HUES64 (cell line): ENCODE measurements at regions not wholly inside any gene's neighbourhood (a gene's known extent, or its start where the extent isn't known, plus 50 kb on each side); places are given as distances from the start of the nearest gene placed in this dataset.
"Not testable (repeated sequence)": the region's sequence is repeated elsewhere in the genome, so short reads cannot be mapped to it uniquely, and the experiment has no call there.

ENCODE experiments used
- H3K27ac ChIP-seq: 2 replicates; pipeline ENCODE4 v1.7.0; 2013; ENCODE audit warnings: low read depth, low read length, inconsistent platforms
- H3K27me3 ChIP-seq: 2 replicates; pipeline ENCODE4 v1.6.1; 2013; ENCODE audit warnings: mild to moderate bottlenecking, low read length; ENCODE audit not compliant: insufficient read depth
- H3K36me3 ChIP-seq: 2 replicates; pipeline ENCODE4 v1.6.1; 2013; ENCODE audit warnings: mild to moderate bottlenecking, low read length; ENCODE audit not compliant: insufficient read depth
- H3K4me1 ChIP-seq: 2 replicates; pipeline ENCODE4 v1.6.1; 2013; ENCODE audit warnings: mild to moderate bottlenecking, low read length, moderate library complexity; ENCODE audit not compliant: insufficient read depth
- H3K4me3 ChIP-seq: 2 replicates; pipeline ENCODE4 v1.5.1; 2013; ENCODE audit warnings: mild to moderate bottlenecking, low read length, moderate library complexity
- H3K9ac ChIP-seq: 2 replicates; pipeline ENCODE4 v1.6.1; 2013; ENCODE audit warnings: mild to moderate bottlenecking, low read depth, low read length
- H3K9me3 ChIP-seq: 2 replicates; pipeline ENCODE4 v1.6.1; 2013; ENCODE audit warnings: low read depth, low read length; ENCODE audit not compliant: insufficient read depth
- WGBS: fragments of 150-250, 120-280 bp; methylation state at CpG from one replicate; pipeline ENCODE4 v1.1.7; 2013; ENCODE audit warnings: missing lambda C conversion rate; 5-methylcytosine and 5-hydroxymethylcytosine counted together

DNA sequence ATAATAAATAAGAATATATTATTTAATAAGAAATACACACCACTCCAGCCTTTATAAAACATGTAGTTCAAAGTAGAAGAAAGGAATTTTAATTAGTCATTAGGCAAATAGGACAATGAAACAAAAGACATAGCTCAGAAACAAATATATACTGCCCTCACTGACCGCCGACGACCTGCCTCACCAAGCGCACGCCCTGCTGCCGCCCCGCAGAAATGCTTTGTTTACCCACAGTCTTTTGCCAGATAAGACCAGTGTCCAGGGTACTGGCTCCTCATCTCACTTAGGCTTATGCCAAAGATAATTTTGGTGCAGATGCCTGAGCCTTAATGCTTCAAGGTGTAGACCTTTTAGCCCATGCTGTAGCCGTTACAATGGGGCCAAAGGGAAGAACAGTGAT is 199.5 kb downstream of the HHIP start:
- WGBS, result 97% methylated on average over 8 of the region's 8 CpGs
- no peak overlapping the region for H3K27ac ChIP-seq
- H3K9me3 ChIP-seq, result 0 out of 2 replicates have a peak, but pooled peaks cover 8% of the 10 kb centered on the region
- H3K4me1 ChIP-seq, result no peaks in the 10 kb centered on the region
- no peak overlapping the region for H3K4me3 ChIP-seq
- no peaks in the 10 kb centered on the region for H3K27me3 ChIP-seq
- H3K9ac ChIP-seq, result no peak overlapping the region
- no peaks in the 10 kb centered on the region for H3K36me3 ChIP-seq

DNA sequence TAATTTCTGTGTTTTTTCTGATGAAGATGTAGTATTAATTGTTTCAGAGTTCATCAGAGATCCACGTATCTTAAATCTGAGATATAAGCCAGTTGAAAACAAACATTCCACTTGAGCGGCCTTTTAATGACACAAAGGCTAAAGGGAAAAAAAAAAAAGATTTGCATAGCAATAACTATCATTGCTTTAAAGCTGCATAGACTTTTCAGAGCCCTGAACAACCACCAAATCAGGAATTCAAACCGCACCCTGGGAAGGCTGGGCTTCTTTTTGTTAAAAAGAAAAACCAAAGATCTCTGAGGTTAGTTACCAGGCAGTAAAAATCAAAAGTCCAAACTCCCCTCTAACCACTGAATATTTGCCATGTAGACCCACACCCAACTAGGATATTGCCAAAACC is 206.0 kb downstream of the HHIP start:
- no peak overlapping the region for H3K27ac ChIP-seq
- H3K4me1 ChIP-seq, result no peaks in the 10 kb centered on the region
- H3K36me3 ChIP-seq, result no peaks in the 10 kb centered on the region
- no peak overlapping the region for H3K4me3 ChIP-seq
- no peak overlapping the region for H3K9ac ChIP-seq
- WGBS, result 90% methylated on average over 3 of the region's 3 CpGs
- H3K27me3 ChIP-seq, result no peaks in the 10 kb centered on the region
- no peaks in the 10 kb centered on the region for H3K9me3 ChIP-seq

DNA sequence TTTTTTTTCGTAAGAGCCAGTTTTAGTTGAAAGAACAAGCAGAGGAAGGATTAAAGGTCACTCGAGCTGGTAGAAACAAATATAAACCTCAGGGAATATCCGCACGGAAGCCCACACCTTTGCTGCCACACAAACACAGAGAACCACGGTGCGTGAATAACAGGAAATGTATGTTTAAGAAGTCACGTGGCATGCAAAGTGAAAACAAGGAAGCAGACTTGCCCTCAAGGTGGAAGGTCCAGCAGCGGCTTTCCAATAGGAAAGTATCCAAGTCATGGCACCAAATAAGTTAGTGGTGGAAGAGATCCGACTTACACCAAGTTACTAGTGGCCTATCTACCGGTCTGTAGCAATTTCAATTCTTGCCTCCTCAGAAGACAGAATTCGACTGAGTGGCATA is 215.5 kb downstream of the HHIP start:
- Histone ChIP-seq H3K27ac (no peak overlapping the region), H3K4me1 (no peaks in the 10 kb centered on the region), H3K9me3 (no peaks in the 10 kb centered on the region), H3K27me3 (no peaks in the 10 kb centered on the region), H3K4me3 (no peak overlapping the region), H3K36me3 (no peaks in the 10 kb centered on the region), H3K9ac (no peak overlapping the region)
- WGBS, result 96% methylated on average over 11 of the region's 11 CpGs

DNA sequence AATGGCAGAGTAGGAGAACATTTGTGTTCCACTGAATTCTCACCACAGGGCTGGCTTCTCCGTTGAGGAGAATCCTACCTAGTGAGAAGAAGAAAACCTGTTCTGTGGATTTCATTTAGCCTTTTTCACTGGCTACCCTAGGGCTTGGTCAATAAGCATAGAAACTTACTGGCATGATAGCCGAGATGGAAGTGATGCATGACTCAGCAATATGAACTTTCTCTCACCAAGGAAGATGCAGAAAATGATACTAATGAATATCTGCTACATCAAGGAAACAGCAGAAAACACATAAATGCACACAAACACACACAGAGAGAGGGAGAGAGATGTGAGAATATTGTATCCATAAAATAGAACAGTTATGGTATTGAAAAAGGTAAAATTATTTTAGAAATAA is 216.3 kb downstream of the HHIP start:
- Histone ChIP-seq H3K9ac (no peak overlapping the region), H3K36me3 (no peaks in the 10 kb centered on the region), H3K9me3 (no peaks in the 10 kb centered on the region), H3K4me1 (no peaks in the 10 kb centered on the region), H3K27ac (no peak overlapping the region), H3K27me3 (no peaks in the 10 kb centered on the region), H3K4me3 (no peak overlapping the region)
- 100% methylated on average over 2 of the region's 2 CpGs for WGBS

DNA sequence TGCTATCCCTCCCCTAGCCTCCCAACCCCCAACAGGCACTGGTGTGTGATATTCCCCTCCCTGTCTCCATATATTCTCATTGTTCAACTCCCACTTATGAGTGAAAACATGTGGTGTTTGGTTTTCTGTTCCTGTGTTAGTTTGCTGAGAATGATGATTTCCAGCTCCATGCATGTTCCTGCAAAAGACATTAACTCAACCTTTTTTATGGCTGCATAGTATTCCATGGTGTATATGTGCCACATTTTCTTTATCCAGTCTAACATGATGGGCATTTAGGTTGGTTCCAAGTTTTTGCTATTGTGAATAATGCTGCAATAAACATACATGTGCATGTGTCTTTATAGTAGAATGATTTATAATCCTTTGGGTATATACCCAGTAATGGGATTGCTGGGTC is 218.9 kb downstream of the HHIP start:
- H3K4me1 ChIP-seq, H3K36me3 ChIP-seq, H3K27me3 ChIP-seq, H3K9me3 ChIP-seq, H3K4me3 ChIP-seq, H3K9ac ChIP-seq, H3K27ac ChIP-seq: not testable (repeated sequence)

DNA sequence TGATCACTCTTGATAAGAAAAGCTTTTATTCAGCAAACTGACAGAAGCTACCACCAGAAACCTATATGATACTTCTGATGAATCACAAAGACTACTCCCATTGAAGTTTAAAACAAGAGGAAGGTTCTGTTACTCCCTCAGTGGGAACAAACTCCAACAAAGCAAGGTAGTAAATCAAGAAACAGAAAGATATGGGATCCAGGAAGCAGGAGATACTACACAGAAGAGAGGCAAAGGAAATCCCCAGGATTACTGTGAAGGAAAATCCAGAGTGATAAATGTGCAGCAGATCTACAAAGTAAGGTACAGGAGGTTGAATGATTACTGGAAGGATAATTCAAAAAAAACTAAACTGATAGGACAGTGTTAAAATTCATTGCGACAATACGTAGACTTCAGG is 222.4 kb downstream of the HHIP start:
- WGBS, result 100% methylated on average over 2 of the region's 2 CpGs
- Histone ChIP-seq H3K27ac (no peak overlapping the region), H3K9me3 (no peaks in the 10 kb centered on the region), H3K4me3 (no peak overlapping the region), H3K4me1 (no peaks in the 10 kb centered on the region), H3K27me3 (no peaks in the 10 kb centered on the region), H3K36me3 (no peaks in the 10 kb centered on the region), H3K9ac (no peak overlapping the region)

DNA sequence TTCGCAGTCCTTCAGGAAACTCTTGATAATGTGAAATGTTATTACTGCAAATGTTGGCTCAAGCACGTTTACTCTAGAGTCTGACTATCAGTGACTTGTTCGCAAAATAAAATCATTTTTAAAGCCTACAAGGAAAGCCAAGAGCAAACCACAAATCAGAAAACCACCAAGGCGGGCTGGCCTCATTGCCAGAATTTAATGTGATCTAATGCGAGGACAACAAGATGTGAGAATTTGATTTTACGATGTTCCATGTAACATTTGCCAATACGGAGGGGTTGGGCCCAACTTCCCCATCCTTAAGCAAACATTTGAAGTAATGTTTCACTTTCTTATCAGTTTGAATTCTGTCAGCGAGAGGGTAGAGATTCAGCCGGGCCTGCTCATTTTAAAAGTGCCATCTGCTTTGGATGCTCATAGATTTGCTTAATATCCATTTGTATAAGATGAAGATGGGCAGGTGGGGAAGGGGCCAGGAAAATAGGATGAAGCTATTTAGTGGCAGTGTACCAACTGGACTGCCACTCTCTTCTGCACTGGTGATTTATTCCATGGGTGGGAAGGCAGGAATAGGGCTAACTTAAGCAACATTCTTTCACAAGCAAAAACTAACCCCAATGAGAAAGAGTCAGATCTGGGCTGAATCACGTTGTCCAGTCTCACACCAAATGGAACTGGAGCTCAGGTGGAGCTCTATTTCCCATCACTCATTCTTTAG is 225.3 kb downstream of the ANAPC10 start:
- no peaks in the 10 kb centered on the region for H3K9me3 ChIP-seq
- WGBS, result 95% methylated on average over 10 of the region's 10 CpGs
- H3K4me1 ChIP-seq, result no peaks in the 10 kb centered on the region
- no peak overlapping the region for H3K27ac ChIP-seq
- no peak overlapping the region for H3K4me3 ChIP-seq
- no peaks in the 10 kb centered on the region for H3K27me3 ChIP-seq
- no peaks in the 10 kb centered on the region for H3K36me3 ChIP-seq
- no peak overlapping the region for H3K9ac ChIP-seq

DNA sequence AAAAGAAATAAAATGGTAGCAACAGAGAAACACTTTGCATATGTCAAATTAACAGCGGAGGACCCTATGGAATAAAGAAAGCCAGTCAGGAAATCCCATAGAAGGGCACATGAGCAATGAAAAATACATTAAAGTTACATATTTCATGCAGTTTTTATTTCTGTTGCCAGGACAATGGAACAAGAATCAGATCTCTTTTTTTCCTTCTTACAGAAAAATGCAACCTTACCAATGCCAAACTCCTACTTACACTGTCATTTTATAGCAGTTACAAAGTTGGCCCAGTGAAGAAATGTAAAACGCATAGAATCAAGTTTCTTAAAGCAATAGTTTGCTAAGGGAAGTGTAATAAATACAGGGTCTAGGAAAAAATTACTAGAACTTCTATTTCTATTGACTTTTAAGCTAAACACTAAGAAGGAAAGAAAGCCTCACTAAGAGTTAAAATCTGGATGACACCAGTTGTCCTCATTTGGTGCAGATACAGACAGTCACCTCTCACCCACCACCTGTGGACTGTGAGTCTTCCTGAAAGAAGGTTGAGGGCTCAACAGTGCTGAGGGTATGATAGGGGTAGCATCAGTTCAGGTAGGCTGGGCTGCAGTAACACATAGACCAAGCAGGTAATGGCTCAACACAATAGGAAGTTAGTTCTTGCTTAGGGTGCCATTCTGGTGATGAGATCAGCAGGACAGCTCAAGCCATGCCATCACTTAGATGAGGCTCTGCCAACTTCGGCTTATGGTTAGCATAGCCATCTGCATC is 224.6 kb downstream of the ANAPC10 start:
- Histone ChIP-seq H3K4me1 (no peaks in the 10 kb centered on the region), H3K27me3 (no peaks in the 10 kb centered on the region), H3K9me3 (no peaks in the 10 kb centered on the region), H3K4me3 (no peak overlapping the region), H3K36me3 (no peaks in the 10 kb centered on the region), H3K9ac (no peak overlapping the region), H3K27ac (no peak overlapping the region)
- WGBS, result 97% methylated on average over 3 of the region's 3 CpGs

DNA sequence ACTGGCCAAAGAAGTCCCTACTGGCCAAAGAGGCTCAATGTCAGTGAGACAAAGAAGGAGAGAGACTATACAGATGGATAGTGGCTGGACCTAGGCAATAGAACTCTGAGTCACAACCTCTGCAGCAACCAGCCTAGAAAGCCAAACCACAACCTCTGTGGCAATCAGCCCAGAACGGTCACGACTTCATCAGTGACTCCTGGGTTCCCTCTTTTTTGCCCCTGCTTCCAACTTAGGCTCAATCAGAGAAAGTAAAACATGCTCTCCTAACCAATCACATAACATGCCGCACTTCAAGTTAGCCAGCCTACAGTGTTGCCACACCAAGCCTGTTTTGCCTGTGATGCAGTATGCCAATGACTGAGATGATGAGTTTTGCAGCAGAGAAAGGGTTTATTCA is 203.4 kb downstream of the ANAPC10 start:
- 97% methylated on average over 3 of the region's 3 CpGs for WGBS
- H3K27ac ChIP-seq, result no peak overlapping the region

DNA sequence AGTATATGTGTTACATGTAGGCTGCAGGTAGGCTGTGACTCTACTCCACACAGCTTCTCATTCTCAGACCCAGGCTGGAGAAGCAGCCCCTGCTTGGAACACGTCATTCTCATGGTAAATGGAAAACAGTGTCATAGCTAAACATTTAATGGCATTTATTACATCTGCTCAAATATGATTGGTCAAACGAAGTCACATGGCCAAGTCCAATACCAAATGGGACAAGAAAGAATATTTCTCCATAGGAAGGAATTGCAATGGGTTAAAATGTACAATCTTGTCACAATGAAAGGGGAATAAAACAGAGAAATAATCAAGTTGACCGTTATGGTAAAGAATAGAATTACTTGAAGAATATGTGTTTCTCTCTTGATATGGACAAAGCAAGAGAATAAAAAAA is 198.6 kb downstream of the ANAPC10 start:
- H3K27ac ChIP-seq, result no peak overlapping the region
- 87% methylated on average over 3 of the region's 3 CpGs for WGBS

More for the DNA sequence above, 203.4 kb downstream of the ANAPC10 start:
- H3K9ac ChIP-seq, result no peak overlapping the region
- H3K4me1 ChIP-seq, result no peaks in the 10 kb centered on the region
- H3K4me3 ChIP-seq, result no peak overlapping the region
- no peaks in the 10 kb centered on the region for H3K36me3 ChIP-seq
- H3K27me3 ChIP-seq, result no peaks in the 10 kb centered on the region
- no peaks in the 10 kb centered on the region for H3K9me3 ChIP-seq

DNA sequence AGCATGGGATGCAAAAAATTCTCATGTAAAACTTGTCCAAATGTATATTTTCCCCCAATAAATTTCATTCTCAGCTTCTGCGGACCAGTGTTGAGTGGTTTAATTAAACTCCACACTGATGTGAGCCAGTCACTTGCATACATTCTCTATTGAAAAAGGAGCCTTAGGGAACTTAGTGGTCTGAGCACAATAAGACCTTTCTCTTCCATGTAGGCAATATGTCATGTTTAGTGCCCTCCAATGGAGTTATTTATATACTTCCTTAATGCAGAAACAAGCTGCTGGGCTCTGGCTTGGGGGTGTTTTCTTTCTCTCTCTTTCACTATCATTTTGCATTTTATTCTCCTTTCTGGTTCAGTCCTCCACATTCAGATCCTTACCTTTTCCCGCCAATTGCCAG is 196.9 kb downstream of the ANAPC10 start:
- Histone ChIP-seq H3K36me3 (no peaks in the 10 kb centered on the region), H3K4me1 (no peaks in the 10 kb centered on the region), H3K27ac (no peak overlapping the region), H3K27me3 (no peaks in the 10 kb centered on the region), H3K4me3 (no peak overlapping the region), H3K9me3 (no peaks in the 10 kb centered on the region), H3K9ac (no peak overlapping the region)
- 100% methylated on average over 2 of the region's 2 CpGs for WGBS

More for the DNA sequence above, 198.6 kb downstream of the ANAPC10 start:
- H3K4me3 ChIP-seq, result no peak overlapping the region
- no peaks in the 10 kb centered on the region for H3K36me3 ChIP-seq
- no peak overlapping the region for H3K9ac ChIP-seq
- no peaks in the 10 kb centered on the region for H3K27me3 ChIP-seq
- H3K4me1 ChIP-seq, result no peaks in the 10 kb centered on the region
- no peaks in the 10 kb centered on the region for H3K9me3 ChIP-seq
